Cerebellar nuclear complex (tissue), 1 donor: ENCODE measurements at regions not wholly inside any gene's neighbourhood (a gene's known extent, or its start where the extent isn't known, plus 50 kb on each side); places are given as distances from the start of the nearest gene placed in this dataset.

Source experiments
- DNase-seq, 2 experiments: peaks; one replicate each; lab custom pipeline; 2025; lab: John Stamatoyannopoulos, UW

DNA sequence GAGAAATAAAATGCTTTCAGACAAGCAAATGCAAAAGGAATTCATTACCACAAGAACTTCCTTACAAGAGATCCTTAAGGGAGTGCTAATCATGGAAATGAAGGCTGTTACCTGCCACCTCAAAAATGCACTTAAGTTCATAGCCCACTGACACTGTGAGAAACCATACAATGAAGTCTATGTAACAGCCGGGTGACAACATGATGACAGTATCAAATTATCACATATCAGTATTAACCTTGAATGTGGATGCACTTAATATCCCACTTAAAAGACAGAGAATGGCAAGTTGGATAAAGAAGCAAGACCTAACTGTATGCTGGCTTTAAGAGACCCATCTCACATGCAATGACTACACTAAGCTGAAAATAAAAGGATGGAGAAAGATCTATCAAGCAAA is 403.4 kb upstream of the MC4R start:
- DNase-seq: no peak

DNA sequence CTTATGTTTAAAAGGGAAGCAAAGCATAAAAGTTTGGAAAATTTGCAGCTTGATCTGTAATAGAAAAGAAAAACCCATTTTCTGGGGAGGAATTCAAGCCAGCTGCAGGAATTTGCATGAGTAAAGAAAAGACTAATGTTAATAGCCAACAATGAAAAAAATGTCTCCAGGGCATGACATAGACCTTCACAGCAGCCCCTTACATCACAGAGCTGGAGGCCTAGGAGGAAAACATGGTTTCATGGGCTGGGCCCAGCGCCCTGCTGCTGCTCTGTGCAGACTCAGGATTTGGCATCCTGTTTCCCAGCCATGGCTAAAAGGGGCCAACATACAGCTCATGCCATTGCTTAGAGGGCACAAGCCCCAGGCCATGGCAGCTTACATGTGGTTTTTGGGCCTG is 411.6 kb upstream of the MC4R start:
- DNase-seq: no peak

GRCh38 chr18:60794802-60795201 is 422.2 kb upstream of the MC4R start:
- no peak for DNase-seq

DNA sequence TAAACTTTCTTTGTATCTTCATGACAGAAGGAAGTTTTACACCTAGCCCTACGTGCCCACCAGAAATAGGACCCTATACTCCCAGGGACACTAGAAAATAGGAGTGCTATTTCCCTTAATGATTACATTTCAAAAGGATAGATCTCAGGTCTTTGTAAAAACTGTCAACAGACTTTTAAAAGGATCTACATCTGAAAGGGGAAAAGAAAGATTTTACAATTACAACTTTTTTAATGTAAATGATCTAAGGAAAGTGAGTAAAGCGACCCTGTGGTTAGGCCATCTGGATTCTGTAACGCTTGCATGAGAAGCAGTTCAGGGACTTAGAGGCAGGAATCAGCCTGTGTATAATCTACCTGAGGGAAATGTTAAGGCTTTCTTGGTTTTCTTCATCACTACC is 431.8 kb upstream of the MC4R start:
- DNase-seq: no peak

DNA sequence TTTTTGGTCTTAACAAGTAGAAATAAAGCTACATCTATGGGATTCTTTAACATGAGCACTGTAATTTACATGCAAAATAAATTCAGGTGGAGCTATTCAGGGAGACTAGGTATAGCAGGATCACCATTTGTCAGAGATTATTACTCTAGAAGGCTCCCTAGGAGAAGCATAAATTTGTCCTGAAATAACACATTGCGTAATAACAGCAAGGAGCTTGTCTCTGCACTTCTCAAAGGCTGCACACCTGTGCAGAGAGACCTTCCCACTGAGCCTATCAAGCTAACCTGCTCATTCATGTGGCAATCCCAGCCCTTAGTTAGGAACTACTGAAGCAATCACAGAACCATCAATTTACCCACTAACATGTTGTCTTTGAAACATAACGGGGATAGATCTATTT is 437.4 kb upstream of the MC4R start:
- no peak for DNase-seq

DNA sequence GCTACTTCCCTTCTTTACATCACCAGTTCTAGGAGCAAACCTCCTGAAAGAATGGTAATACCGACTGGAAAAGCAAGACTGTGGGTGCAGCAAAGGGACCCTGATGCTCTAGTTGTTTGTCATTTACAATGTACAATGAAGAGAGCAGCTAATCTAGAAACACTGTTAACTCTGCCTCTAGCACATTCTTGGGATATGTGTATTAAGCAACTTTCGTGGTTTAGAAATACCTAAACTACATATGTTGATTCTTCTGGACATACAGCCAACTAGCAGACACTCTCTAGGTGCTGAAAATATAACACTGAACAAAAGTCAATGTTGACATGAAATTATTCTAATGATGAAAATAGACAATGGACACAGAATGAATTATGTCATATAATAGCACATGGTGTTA is 440.3 kb upstream of the MC4R start:
- DNase-seq: no peak

GRCh38 chr18:60826346-60826745 is 453.8 kb upstream of the MC4R start:
- DNase-seq: no peak

DNA sequence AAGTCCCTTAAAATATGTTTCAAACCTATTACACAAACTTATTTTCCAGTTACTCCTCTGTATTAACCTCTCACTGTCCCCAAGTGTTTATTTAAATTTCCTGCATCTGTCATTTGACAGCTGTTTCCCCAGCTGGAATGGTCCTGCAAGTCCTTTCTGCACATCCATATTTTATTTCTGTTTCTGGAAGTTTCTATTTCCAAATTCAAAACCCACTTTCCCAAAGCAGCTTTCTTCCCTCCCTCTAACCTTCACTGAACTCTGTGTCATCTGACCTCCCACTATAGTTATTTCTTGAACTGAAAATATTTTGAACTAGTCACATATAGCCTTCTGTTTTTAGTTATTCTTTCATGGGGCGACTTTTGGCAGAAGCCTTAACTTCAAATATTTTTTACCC is 459.4 kb upstream of the MC4R start:
- DNase-seq: no peak

GRCh38 chr18:60838677-60839076 is 466.1 kb upstream of the MC4R start:
- DNase-seq: no peak

GRCh38 chr18:60846396-60846795 is 473.8 kb upstream of the MC4R start:
- no peak for DNase-seq

GRCh38 chr18:60847517-60847916 is 474.9 kb upstream of the MC4R start:
- DNase-seq: no peak

DNA sequence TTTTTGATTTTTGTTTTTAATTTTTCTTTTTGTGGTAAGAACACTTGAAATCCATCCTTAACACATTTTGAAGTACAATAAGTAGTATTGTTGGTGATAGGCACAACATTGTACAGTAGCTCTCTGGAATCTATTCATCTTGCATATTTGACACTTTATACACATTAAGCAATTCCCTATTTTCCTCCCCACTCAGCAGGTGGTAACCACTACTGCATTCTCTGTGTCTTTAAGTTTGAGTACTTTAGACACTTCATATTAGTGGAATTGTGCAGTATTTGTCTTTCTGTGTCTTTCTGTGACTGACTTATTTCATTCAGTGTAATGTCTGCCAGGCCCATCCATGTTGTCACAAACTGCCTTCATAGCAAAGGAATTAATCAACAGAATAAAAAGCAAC is 471.7 kb upstream of the CDH20 start:
- no peak for DNase-seq

DNA sequence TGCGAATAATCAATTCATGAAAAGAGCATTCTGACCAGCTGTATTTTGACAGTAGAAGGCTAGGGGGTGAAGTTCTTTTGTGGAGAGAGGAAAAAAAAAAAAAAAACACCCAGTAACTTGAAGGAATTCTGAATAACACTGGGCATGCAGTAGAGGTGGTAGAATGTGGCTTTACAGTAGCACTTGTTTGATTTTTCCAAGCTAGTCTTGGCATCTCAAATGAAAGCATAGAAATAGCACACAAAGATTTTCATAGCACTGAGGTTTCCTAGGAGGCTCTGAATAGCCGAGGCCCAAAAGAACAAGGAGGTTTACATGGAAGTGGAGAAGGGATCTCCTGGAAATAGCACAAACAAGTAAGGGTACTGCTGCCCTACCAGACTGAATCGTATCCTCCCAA is 470.2 kb upstream of the CDH20 start:
- no peak for DNase-seq

DNA sequence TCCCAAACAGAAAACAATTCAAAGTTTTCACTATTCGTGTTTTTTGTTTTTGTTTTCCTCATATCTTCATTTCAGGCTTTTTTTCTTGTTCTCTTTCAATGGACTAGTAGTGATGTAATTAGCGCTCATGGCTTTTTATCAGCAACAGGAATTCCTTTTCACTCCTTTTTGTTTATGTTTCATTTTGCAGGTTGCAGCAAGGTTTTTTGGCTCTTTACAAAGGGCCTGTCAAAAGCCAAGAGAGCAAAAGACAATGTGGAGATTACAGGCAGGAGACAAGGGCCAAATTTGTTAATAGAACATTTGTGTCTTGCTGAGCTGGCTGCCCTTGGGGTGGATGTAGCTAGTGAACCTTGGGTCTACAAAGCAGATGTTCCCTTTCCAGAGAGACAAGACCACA is 467.4 kb upstream of the CDH20 start:
- DNase-seq: no peak

DNA sequence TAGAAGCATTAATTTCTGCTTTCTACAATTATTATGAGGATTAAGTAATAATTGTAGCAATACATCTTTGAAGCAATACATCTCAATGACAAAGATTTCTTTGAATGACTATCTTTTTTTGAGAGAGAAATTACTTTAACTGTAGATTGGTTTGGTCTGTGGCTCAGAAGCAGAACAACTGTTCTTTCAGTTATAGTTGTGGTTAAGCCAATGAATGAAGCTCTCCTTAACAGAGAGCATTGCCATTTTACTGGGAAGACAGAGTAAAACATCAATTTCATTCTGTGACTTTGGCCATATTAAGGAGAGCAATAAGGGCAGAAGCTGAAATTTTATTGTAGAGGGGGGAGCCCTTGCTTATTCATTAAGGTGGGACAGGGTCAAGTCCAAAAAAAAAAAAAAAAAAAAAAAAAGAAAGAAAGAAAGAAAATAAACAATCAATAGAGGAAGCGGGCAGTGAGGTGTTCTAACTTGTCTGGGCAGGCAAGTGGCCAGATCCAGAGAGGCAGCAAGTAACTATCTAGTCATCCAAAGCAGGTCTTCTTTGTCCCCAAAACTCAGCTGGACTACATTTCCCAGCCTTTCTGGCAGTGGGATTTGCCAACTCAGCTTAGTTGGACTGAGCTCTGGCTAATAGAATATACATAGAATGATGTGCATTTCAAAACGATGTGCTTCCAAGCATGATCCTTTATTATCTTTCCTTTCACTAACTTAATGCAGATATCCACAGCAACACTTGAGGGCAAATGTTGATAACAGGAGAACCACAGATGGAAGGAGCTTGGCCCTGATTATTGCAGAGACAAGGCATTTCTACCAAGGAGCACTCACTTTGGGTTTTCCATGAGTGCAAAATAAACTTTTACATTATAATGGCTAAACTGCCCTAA is 462.7 kb upstream of the CDH20 start:
- DNase-seq: no peak

- DNase-seq: no peak
These were observed 460.8 kb upstream of the CDH20 start for GRCh38 chr18:60872434-60872833.

DNA sequence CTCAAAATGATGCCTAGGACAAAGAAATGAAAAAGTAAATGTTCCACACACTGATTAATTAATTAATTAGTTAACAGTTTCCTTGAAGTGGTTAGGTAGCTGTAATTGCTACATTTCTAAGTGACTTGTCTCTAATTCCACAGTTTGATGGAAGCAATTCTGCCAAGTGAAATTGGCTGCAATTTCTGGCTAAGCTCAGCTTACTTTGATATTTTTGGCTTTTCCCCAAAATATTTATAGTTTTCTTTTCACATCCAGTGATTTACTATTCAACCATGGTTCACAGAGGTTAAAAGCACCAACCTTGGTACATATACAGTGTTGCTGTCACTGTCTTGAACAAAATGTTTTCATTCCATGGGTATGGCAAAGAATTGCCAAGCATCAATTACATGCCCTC is 459.5 kb upstream of the CDH20 start:
- no peak for DNase-seq

GRCh38 chr18:60875957-60876507 is 457.2 kb upstream of the CDH20 start:
- no peak for DNase-seq

DNA sequence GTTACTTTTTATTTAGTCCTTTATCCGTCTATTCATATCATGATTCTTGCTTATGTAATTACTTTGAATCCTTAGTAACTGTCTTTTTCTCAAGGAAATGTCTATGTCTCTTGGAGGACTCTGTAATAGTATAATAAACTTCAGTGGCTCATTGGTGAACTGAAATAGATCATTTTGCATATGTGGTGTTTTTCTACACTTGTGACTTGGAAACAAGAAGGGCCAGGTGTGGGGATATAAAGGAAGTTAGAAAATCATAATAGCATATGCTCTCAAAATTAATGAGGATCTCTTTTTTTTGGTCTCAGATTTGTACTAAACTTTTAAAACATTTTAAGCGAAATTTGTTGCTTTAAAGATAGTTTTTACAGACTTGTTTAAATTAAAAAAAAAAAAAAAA is 453.0 kb upstream of the CDH20 start:
- DNase-seq: no peak

DNA sequence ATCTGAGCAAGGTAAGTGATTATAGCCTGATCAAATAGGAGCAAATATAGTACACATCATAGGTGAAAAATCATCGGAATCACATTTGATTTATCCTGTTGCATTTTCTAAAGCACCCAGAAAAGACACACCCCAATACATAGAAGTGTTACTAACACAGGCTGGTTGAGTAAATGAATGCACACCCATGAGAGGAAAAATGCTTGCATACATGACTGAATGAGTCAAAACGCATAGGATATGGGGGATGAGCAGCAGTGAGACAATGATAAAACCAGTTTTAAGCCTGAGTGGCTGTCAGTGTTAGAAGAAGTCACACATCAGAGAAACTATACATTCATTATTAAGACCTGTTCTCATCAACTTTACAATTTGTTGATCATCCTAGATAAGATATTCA is 449.6 kb upstream of the CDH20 start:
- DNase-seq: no peak

DNA sequence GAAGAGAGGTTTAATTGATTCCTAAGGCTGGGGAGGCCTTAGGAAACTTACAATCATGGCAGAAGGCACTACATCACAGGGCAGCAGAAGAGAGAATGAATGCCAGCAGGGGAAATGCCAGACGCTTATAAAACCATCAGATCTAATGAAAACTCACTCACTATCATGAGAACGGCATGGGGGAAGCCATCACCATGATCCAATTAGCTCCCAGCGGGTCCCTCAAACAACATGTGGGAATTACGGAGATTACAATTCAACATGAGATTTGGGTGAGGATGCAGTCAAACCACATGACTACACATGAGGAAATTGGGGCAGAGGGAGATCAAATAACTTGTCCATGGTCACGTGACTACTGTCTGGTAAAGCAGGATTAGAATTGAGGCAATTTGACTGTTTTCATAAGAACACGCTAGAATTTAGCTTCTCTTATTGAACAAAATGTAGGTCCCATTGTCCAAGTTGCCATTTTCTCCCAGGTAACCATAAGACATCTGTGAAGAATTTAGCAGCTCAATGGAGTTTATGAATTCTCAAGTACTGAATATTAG is 445.1 kb upstream of the CDH20 start:
- no peak for DNase-seq

DNA sequence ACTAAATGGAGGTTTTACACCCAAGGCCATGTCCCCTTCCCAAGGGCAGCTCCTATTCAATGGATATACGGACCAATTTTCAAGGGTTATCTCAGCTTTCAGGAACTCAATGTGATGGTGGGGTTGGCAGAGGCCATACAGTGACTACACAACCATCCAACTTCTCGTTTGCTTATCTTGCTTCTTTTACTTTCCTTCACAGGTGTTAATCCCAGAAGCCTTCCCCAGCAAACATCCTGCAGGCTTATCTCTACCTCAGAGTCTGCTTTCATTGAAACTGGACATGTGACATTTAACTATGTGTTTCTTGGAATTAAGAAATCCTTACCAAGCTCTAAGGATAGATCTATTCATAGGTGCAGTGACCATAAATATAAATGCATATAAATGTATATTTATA is 443.8 kb upstream of the CDH20 start:
- DNase-seq: no peak

- no peak for DNase-seq
These were observed 441.3 kb upstream of the CDH20 start for GRCh38 chr18:60891936-60892335.

- no peak for DNase-seq
These were observed 440.8 kb upstream of the CDH20 start for GRCh38 chr18:60892441-60892840.
